ENCODE measurements at regions not wholly inside any gene's neighbourhood (a gene's known extent, or its start where the extent isn't known, plus 50 kb on each side); places are given as distances from the start of the nearest gene placed in this dataset.

DNA sequence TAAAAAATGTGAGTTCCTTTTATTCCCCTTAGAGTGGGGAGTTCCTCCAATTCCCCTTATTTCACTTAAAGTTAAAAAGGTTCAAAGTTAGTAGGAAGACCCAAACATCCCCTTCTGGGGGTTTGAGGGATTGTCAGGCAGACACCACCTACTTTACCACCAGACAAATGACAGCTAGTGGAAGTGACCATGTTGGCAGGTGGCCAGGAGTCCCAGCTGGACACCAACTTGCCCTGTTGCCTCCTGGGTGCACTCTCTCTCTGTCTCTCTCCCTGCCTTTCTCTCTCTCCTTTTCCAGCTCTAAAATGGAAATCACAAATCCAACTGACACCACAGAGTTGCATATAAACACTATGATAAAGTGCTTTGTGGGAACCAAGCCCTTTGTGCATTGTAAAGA, 307.7 kb upstream of the TLE4 start:
- TF ChIP-seq, protein P1, sequence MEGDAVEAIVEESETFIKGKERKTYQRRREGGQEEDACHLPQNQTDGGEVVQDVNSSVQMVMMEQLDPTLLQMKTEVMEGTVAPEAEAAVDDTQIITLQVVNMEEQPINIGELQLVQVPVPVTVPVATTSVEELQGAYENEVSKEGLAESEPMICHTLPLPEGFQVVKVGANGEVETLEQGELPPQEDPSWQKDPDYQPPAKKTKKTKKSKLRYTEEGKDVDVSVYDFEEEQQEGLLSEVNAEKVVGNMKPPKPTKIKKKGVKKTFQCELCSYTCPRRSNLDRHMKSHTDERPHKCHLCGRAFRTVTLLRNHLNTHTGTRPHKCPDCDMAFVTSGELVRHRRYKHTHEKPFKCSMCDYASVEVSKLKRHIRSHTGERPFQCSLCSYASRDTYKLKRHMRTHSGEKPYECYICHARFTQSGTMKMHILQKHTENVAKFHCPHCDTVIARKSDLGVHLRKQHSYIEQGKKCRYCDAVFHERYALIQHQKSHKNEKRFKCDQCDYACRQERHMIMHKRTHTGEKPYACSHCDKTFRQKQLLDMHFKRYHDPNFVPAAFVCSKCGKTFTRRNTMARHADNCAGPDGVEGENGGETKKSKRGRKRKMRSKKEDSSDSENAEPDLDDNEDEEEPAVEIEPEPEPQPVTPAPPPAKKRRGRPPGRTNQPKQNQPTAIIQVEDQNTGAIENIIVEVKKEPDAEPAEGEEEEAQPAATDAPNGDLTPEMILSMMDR (IDR thresholded peaks at IDR 0.05 in 4 of 5, conservative IDR thresholded peaks at IDR 0.05 in 1 of 5), result no peak
- no peak for TF ChIP-seq POLR2A (IDR thresholded peaks at IDR 0.05)

Data from gastrocnemius medialis (tissue), 4 donors.